K562 (cell line): ENCODE measurements at regions not wholly inside any gene's neighbourhood (a gene's known extent, or its start where the extent isn't known, plus 50 kb on each side); places are given as distances from the start of the nearest gene placed in this dataset.

ENCODE experiments used
- BACH1 ChIP-seq: fragments of 200-800 bp; sonication (Bioruptor generic); IDR thresholded peaks from 2 replicates; pipeline ENCODE4 v1.6.1; 2016; ENCODE audit warnings: missing genetic modification characterization, missing compliant biosample characterization
- ETV6 ChIP-seq, 3 experiments: fragments of 150-350 bp in 1 of 3; sonication (generic) in 1 of 3; formaldehyde crosslinking in 1 of 3; IDR thresholded peaks; 2 replicates each; pipeline versions ENCODE4 v1.6.1 to v1.8.0; 2014 to 2022; ENCODE audit warnings: borderline replicate concordance in 2 of 3, low read depth in 2 of 3, antibody characterized with exemption in 1 of 3, low read length in 1 of 3, mild to moderate bottlenecking in 1 of 3, missing genetic modification reagents in 1 of 3
- FOSL1 ChIP-seq: fragments of 200-800 bp; sonication (Bioruptor generic); conservative IDR thresholded peaks from 2 replicates; pipeline ENCODE4 v1.6.1; 2016; ENCODE audit warnings: missing genetic modification characterization, missing compliant biosample characterization
- MBD1 ChIP-seq: fragments of 250-450 bp; sonication (Bioruptor Pico); IDR thresholded peaks from 2 replicates; pipeline ENCODE4 v1.8.0; 2022; ENCODE audit warnings: inconsistent platforms
- MLX ChIP-seq, 2 experiments: fragments of 450-650 bp in 1 of 2; sonication (generic) in 1 of 2; formaldehyde crosslinking; conservative IDR thresholded peaks; 2 replicates each; pipeline versions ENCODE4 v1.4.0 to v1.8.1; 2020 to 2022; ENCODE audit warnings: mild to moderate bottlenecking in 1 of 2, missing genetic modification reagents in 1 of 2
- NFXL1 ChIP-seq: fragments of 450-650 bp; formaldehyde crosslinking; IDR thresholded peaks from 2 replicates; pipeline ENCODE4 v1.4.0; 2021; ENCODE audit warnings: mild to moderate bottlenecking
- RNF2 ChIP-seq: sonication (generic); IDR thresholded peaks from 2 replicates; pipeline ENCODE4 v1.6.1; 2016
- ZNF318 ChIP-seq, 2 experiments: fragments of 450-650 bp; IDR thresholded peaks; 2 replicates each; pipeline ENCODE4 v1.6.1; 2016; ENCODE audit warnings: mild to moderate bottlenecking in 2 of 2, borderline replicate concordance in 1 of 2, low read depth in 1 of 2, moderate library complexity in 1 of 2
- ZNF584 ChIP-seq: fragments of 200-800 bp; sonication (Bioruptor generic); IDR thresholded peaks from 2 replicates; pipeline ENCODE4 v1.6.1; 2016; ENCODE audit warnings: low read depth, mild to moderate bottlenecking, missing genetic modification characterization, missing compliant biosample characterization
- ZNF655 ChIP-seq: fragments of 250-450 bp; sonication (Bioruptor Pico); IDR thresholded peaks from 2 replicates; pipeline ENCODE4 v1.5.0; 2021

GRCh38 chr22:22141771-22142591 is 102.6 kb upstream of the VPREB1 start (continued):
- TF ChIP-seq ZNF318 (IDR thresholded peaks at IDR 0.05; ENCODE audit: borderline replicate concordance in 1 of 2, low read depth in 1 of 2) (0 out of 4 replicates have a peak, but pooled peaks of 1 of the 2 experiments have one; percentile 21), ETV6 (IDR thresholded peaks at IDR 0.05; ENCODE audit: borderline replicate concordance in 1 of 2, low read depth in 2 of 2, low read length in 1 of 2) (0 out of 4 replicates have a peak, but pooled peaks of 1 of the 2 experiments have one; percentile 20), ETV6 (CRISPR knock-in tag; IDR thresholded peaks at IDR 0.05; ENCODE audit: borderline replicate concordance) (no peak), FOSL1 (tag) (peak; percentile 73), BACH1 (tag) (peak; percentile 75; the same call in 1 of the 2 replicates), MLX (CRISPR knock-in tag; conservative IDR thresholded peaks at IDR 0.05) (peak in 1 of 2 experiments; percentile 53; a peak in 1 of 4 replicates), ZNF584 (CRISPR knock-in tag) (0 out of 2 replicates have a peak, but pooled peaks have one; percentile 40), ZNF655 (peak; percentile 48; the same call in 1 of the 2 replicates), NFXL1 (no peak), MBD1 (CRISPR knock-in tag) (0 out of 2 replicates have a peak, but pooled peaks have one; percentile 61), RNF2 (peak; percentile 56; the same call in 1 of the 2 replicates)
